WTC11 (cell line): ENCODE measurements at regions not wholly inside any gene's neighbourhood (a gene's known extent, or its start where the extent isn't known, plus 50 kb on each side); places are given as distances from the start of the nearest gene placed in this dataset.

Experiments used
- ATAC-seq: fragments of 200-7000 bp; cut with Tn5 transposase; 2 replicates; pipeline ENCODE4 v1.10.0; 2021; ENCODE audit warnings: mild to moderate bottlenecking, moderate library complexity
- CTCF ChIA-PET: fragments of 300-600 bp; sonication (Branson Sonifier 250); formaldehyde crosslinking; loops from one replicate; lab custom pipeline; 2021; ENCODE audit warnings: antibody characterized with exemption; lab: Charles Lee
- POLR2A ChIA-PET: fragments of 350-600 bp; sonication (Branson Sonifier 250); formaldehyde crosslinking; loops from one replicate; lab custom pipeline; 2021; ENCODE audit warnings: antibody characterized with exemption; lab: Charles Lee
- DNase-seq: peaks from one replicate; pipeline ENCODE4 v3.0.0; 2021; ENCODE audit warnings: low spot score
- H3K27ac Mint-ChIP-seq: 2 replicates; pipeline ENCODE4 v1.8.0; 2021; ENCODE audit warnings: mixed read lengths
- H3K27me3 Mint-ChIP-seq: 2 replicates; pipeline ENCODE4 v1.8.0; 2021; ENCODE audit warnings: low read depth, mild to moderate bottlenecking, moderate library complexity, mixed read lengths
- H3K36me3 Mint-ChIP-seq: 2 replicates; pipeline ENCODE4 v1.8.0; 2021; ENCODE audit warnings: mixed read lengths
- H3K4me1 Mint-ChIP-seq: 2 replicates; pipeline ENCODE4 v1.8.0; 2022; ENCODE audit warnings: mixed read lengths
- H3K4me3 Mint-ChIP-seq: 2 replicates; pipeline ENCODE4 v1.8.0; 2021; ENCODE audit warnings: mild to moderate bottlenecking, moderate library complexity, mixed read lengths
- H3K9me3 Mint-ChIP-seq: 2 replicates; pipeline ENCODE4 v1.8.0; 2021; ENCODE audit warnings: mixed read lengths
- AR ChIP-seq: fragments of 250-450 bp; sonication (Bioruptor Pico); IDR thresholded peaks from 2 replicates; pipeline ENCODE4 v1.9.0; 2021; ENCODE audit warnings: mild to moderate bottlenecking
- ARID4B ChIP-seq: sonication (generic); formaldehyde crosslinking; IDR thresholded peaks from 2 replicates; pipeline ENCODE4 v1.8.0; 2023; ENCODE audit warnings: missing genetic modification reagents, mild to moderate bottlenecking, borderline replicate concordance
- ATF2 ChIP-seq: sonication (generic); formaldehyde crosslinking; IDR thresholded peaks from 2 replicates; pipeline ENCODE4 v1.8.1; 2022; ENCODE audit warnings: low read depth, missing genetic modification reagents, borderline replicate concordance
- GABPB1 ChIP-seq: sonication (generic); formaldehyde crosslinking; IDR thresholded peaks from 2 replicates; pipeline ENCODE4 v1.8.1; 2023; ENCODE audit warnings: mild to moderate bottlenecking, missing genetic modification reagents
- MAX ChIP-seq: sonication (generic); formaldehyde crosslinking; IDR thresholded peaks from 2 replicates; pipeline ENCODE4 v1.8.0; 2022; ENCODE audit warnings: mild to moderate bottlenecking, missing genetic modification reagents
- MLX ChIP-seq: sonication (generic); formaldehyde crosslinking; IDR thresholded peaks from 2 replicates; pipeline ENCODE4 v1.8.1; 2023; ENCODE audit warnings: mild to moderate bottlenecking, missing genetic modification reagents, moderate library complexity
- NR2C2 ChIP-seq: sonication (generic); formaldehyde crosslinking; IDR thresholded peaks from 2 replicates; pipeline ENCODE4 v1.8.0; 2022; ENCODE audit warnings: mild to moderate bottlenecking, missing genetic modification reagents
- SMAD4 ChIP-seq: sonication (generic); formaldehyde crosslinking; IDR thresholded peaks from 2 replicates; pipeline ENCODE4 v1.8.0; 2022; ENCODE audit warnings: mild to moderate bottlenecking, missing genetic modification reagents
- SP1 ChIP-seq: sonication (generic); formaldehyde crosslinking; conservative IDR thresholded peaks from 2 replicates; pipeline ENCODE4 v1.8.1; 2022; ENCODE audit warnings: missing genetic modification reagents
- STAT6 ChIP-seq: sonication (generic); formaldehyde crosslinking; conservative IDR thresholded peaks from 2 replicates; pipeline ENCODE4 v1.8.1; 2023; ENCODE audit warnings: mild to moderate bottlenecking, low read depth, missing genetic modification reagents, moderate library complexity
- TEAD4 ChIP-seq: sonication (generic); formaldehyde crosslinking; IDR thresholded peaks from 2 replicates; pipeline ENCODE4 v1.8.0; 2022; ENCODE audit warnings: mild to moderate bottlenecking, missing genetic modification reagents
- USF1 ChIP-seq: sonication (generic); formaldehyde crosslinking; IDR thresholded peaks from 2 replicates; pipeline ENCODE4 v1.8.0; 2022; ENCODE audit warnings: mild to moderate bottlenecking, missing genetic modification reagents
- USF2 ChIP-seq: sonication (generic); formaldehyde crosslinking; IDR thresholded peaks from 2 replicates; pipeline ENCODE4 v1.8.1; 2023; ENCODE audit warnings: mild to moderate bottlenecking, missing genetic modification reagents, moderate library complexity
- ZNF121 ChIP-seq: sonication (generic); formaldehyde crosslinking; IDR thresholded peaks from 2 replicates; pipeline ENCODE4 v1.8.0; 2023; ENCODE audit warnings: missing genetic modification reagents
- ZNF263 ChIP-seq: sonication (generic); formaldehyde crosslinking; IDR thresholded peaks from 2 replicates; pipeline ENCODE4 v1.8.1; 2022; ENCODE audit warnings: low read depth, mild to moderate bottlenecking, moderate library complexity, missing genetic modification reagents
- ZNF423 ChIP-seq: fragments of 250-450 bp; sonication (Bioruptor Pico); IDR thresholded peaks from 2 replicates; pipeline ENCODE4 v2.1.2; 2022; ENCODE audit warnings: mild to moderate bottlenecking, moderate library complexity
- ZNF425 ChIP-seq: fragments of 250-450 bp; sonication (Bioruptor Pico); conservative IDR thresholded peaks from 2 replicates; pipeline ENCODE4 v1.9.0; 2021; ENCODE audit warnings: mild to moderate bottlenecking

GRCh38 chr4:20464381-20464780 is 212.7 kb downstream of the SLIT2 start (continued):
- TF ChIP-seq ATF2 (CRISPR knock-in tag) (no peak), AR (no peak), ARID4B (no peak), ZNF423 (CRISPR knock-in tag) (no peak), MAX (no peak)

GRCh38 chr4:20474119-20474518 is 222.4 kb downstream of the SLIT2 start:
- ATAC-seq: no peak
- Mint-ChIP-seq H3K27ac (no peak overlapping the region), H3K36me3 (no peaks in the 10 kb centered on the region), H3K27me3 (no peaks in the 10 kb centered on the region), H3K9me3 (no peaks in the 10 kb centered on the region), H3K4me3 (no peak overlapping the region), H3K4me1 (no peaks in the 10 kb centered on the region)
- TF ChIP-seq SP1 (CRISPR knock-in tag) (no peak), ZNF121 (CRISPR knock-in tag) (no peak), ZNF425 (CRISPR knock-in tag) (no peak), NR2C2 (no peak), USF2 (CRISPR knock-in tag) (no peak), ZNF263 (CRISPR knock-in tag) (no peak), GABPB1 (CRISPR knock-in tag) (no peak), SMAD4 (CRISPR knock-in tag) (no peak), ZNF423 (CRISPR knock-in tag) (no peak), USF1 (CRISPR knock-in tag) (no peak), STAT6 (no peak), TEAD4 (no peak), MLX (CRISPR knock-in tag) (no peak), MAX (no peak)
- DNase-seq: no peak
- CTCF ChIA-PET: no interaction called here
- POLR2A ChIA-PET: no interaction called here
